Right lobe of liver (tissue), 6 donors: ENCODE measurements at regions not wholly inside any gene's neighbourhood (a gene's known extent, or its start where the extent isn't known, plus 50 kb on each side); places are given as distances from the start of the nearest gene placed in this dataset.

Experiments used
- ATAC-seq, 4 donors: fragments of 200-7000 bp; cut with Tn5 transposase; one replicate each; pipeline ENCODE4 v1.9.1; 2020; ENCODE audit warnings: mild to moderate bottlenecking in 4 of 4, moderate library complexity in 4 of 4
- DNase-seq, 3 donors: peaks; one replicate each; pipeline ENCODE4 v3.0.0-alpha.2; 2020
- H3K27ac ChIP-seq, 3 donors: fragments of 200-600 bp; one replicate each; pipeline ENCODE4 v1.8.0; 2022
- H3K27me3 ChIP-seq, 2 donors: fragments of 200-600 bp; one replicate each; pipeline ENCODE4 v1.8.0; 2022
- H3K36me3 ChIP-seq, 4 donors: fragments of 200-600 bp; sonication (generic) in 1 of 4; one replicate each; pipeline versions ENCODE4 v1.5.1 to v1.8.0; 2017 to 2022; ENCODE audit warnings: control low read depth in 1 of 4
- H3K4me1 ChIP-seq, 4 donors: fragments of 200-600 bp; sonication (generic) in 1 of 4; one replicate each; pipeline versions ENCODE4 v1.5.1 to v1.8.0; 2017 to 2022; ENCODE audit warnings: control low read depth in 1 of 4
- H3K4me3 ChIP-seq, 3 donors: fragments of 200-600 bp; one replicate each; pipeline ENCODE4 v1.8.0; 2022
- H3K9me3 ChIP-seq, 4 donors: fragments of 200-600 bp; sonication (generic) in 1 of 4; one replicate each; pipeline versions ENCODE4 v1.5.1 to v1.8.0; 2017 to 2022; ENCODE audit warnings: control low read depth in 1 of 4
- CTCF ChIP-seq, 4 donors: fragments of 200-600 bp in 3 of 4; fragments of 450-650 bp in 1 of 4; IDR thresholded peaks; one replicate each; pipeline versions ENCODE4 v1.5.1 to v1.8.0; 2016 to 2022; ENCODE audit warnings: antibody characterized with exemption in 4 of 4, mild to moderate bottlenecking in 2 of 4
- POLR2A ChIP-seq: fragments of 450-650 bp; IDR thresholded peaks from one replicate; pipeline ENCODE4 v1.6.1; 2017; ENCODE audit warnings: antibody characterized with exemption, mild to moderate bottlenecking
- WGBS: methylation state at CpG from one replicate; pipeline ENCODE4 v1.1.6; 2018; ENCODE audit warnings: low coverage, low lambda C conversion rate; ENCODE audit not compliant: insufficient coverage; ENCODE audit errors: missing lambda C conversion rate; 5-methylcytosine and 5-hydroxymethylcytosine counted together
- intact Hi-C, 2 donors: fragments of 100-400 bp; cut with DNase I; formaldehyde crosslinking; loops; one replicate each; pipeline versions ENCODE4 v1.11.2 to v1.14.1; 2022
- small RNA-seq, 2 experiments: library from RNA; depleted of rRNA; stranded (forward); fragments of <200 nt; gene quantifications; one replicate each; pipeline ENCODE3, GENCODE V24; 2016
- donor health status: DM: no; HTN: yes; CAD: no.
- donor health status: DM: no; HTN: no; CAD: no.
- donor health status: DM: no; HTN: no; CAD: no.
- donor health status: DM: no; HTN: yes; CAD: no.
- donor health status: DM: no; HTN: yes; CAD: no.

- no peak for ATAC-seq
- intact Hi-C loops, result no loop called here
- peaks cover 0 to 4% (median 1%) of the 10 kb centered on the region in 4 donors for H3K9me3 ChIP-seq
Observed at GRCh38 chr4:16959305-16959704, 60.9 kb upstream of the LDB2 start.

GRCh38 chr4:16952896-16953630 lies 54.6 kb upstream of the LDB2 start:
- ATAC-seq, result no peak
- Histone ChIP-seq H3K9me3 (no peaks in the 10 kb centered on the region), H3K27me3 (no peaks in the 10 kb centered on the region), H3K4me3 (no peak overlapping the region), H3K27ac (no peak overlapping the region), H3K36me3 (no peaks in the 10 kb centered on the region), H3K4me1 (no peaks in the 10 kb centered on the region)
- no peak for TF ChIP-seq POLR2A
- TF ChIP-seq CTCF (IDR thresholded peaks at IDR 0.05), result no peak
- 13% methylated on average over 1 of the region's 1 CpG for WGBS
- intact Hi-C loops, result no loop called here
- no peak for DNase-seq

More at GRCh38 chr4:16959305-16959704, 60.9 kb upstream of the LDB2 start:
- 43% methylated on average over 1 of the region's 1 CpG for WGBS
- Histone ChIP-seq H3K4me3 (no peak overlapping the region), H3K27ac (no peak overlapping the region), H3K36me3 (no peaks in the 10 kb centered on the region), H3K4me1 (no peaks in the 10 kb centered on the region), H3K27me3 (no peaks in the 10 kb centered on the region)
- no peak for TF ChIP-seq CTCF (IDR thresholded peaks at IDR 0.05)
- TF ChIP-seq POLR2A, result no peak
- DNase-seq, result no peak

- TF ChIP-seq CTCF (IDR thresholded peaks at IDR 0.05) (no peak), POLR2A (no peak)
- H3K36me3 ChIP-seq, result no peaks in the 10 kb centered on the region
- no peaks in the 10 kb centered on the region for H3K27me3 ChIP-seq
- no peak for DNase-seq
- intact Hi-C loops, result no loop called here
- H3K27ac ChIP-seq, result no peak overlapping the region
- H3K4me1 ChIP-seq, result no peaks in the 10 kb centered on the region
- ATAC-seq, result no peak
- H3K9me3 ChIP-seq, result no peaks in the 10 kb centered on the region
- WGBS, result 35% methylated on average over 5 of the region's 8 CpGs
- H3K4me3 ChIP-seq, result no peak overlapping the region
Observed at GRCh38 chr4:16952462-16952871, 54.0 kb upstream of the LDB2 start.

Small RNAs in the stretch of these regions (small RNA-seq; reads per million reads assigned to genes)
- 0 reads per million in 2 experiments for gene MTND5P4
- 0 reads per million in 2 experiments for gene SNORA75B
